HUES48 (cell line): ENCODE measurements at regions not wholly inside any gene's neighbourhood (a gene's known extent, or its start where the extent isn't known, plus 50 kb on each side); places are given as distances from the start of the nearest gene placed in this dataset.
A peak's percentile ranks its signal among the peaks of the same experiment; 100 is the strongest.
"Not testable (repeated sequence)": the region's sequence is repeated elsewhere in the genome, so short reads cannot be mapped to it uniquely, and the experiment has no call there.

Experiments used
- H3K27ac ChIP-seq: one replicate; pipeline ENCODE4 v1.7.0; 2013; ENCODE audit warnings: low read depth, low read length, inconsistent platforms
- H3K27me3 ChIP-seq: 2 replicates; pipeline ENCODE4 v1.6.1; 2013; ENCODE audit warnings: mild to moderate bottlenecking, low read length; ENCODE audit not compliant: control insufficient read depth, insufficient read depth
- H3K36me3 ChIP-seq: 2 replicates; pipeline ENCODE4 v1.6.1; 2013; ENCODE audit warnings: low read length; ENCODE audit not compliant: control insufficient read depth, insufficient read depth
- H3K4me1 ChIP-seq: 2 replicates; pipeline ENCODE4 v1.6.1; 2013; ENCODE audit warnings: mild to moderate bottlenecking, low read length; ENCODE audit not compliant: control insufficient read depth, insufficient read depth
- H3K4me3 ChIP-seq: 2 replicates; pipeline ENCODE4 v1.5.1; 2013; ENCODE audit warnings: mild to moderate bottlenecking, low read depth, low read length
- H3K9ac ChIP-seq: 2 replicates; pipeline ENCODE4 v1.6.1; 2013; ENCODE audit warnings: mild to moderate bottlenecking, low read depth, low read length, moderate library complexity
- H3K9me3 ChIP-seq: 2 replicates; pipeline ENCODE4 v1.6.1; 2013; ENCODE audit warnings: low read length; ENCODE audit not compliant: control insufficient read depth, insufficient read depth

- Histone ChIP-seq H3K27me3 (no peaks in the 10 kb centered on the region; the same call in 1 of the 2 replicates), H3K27ac (no peak overlapping the region), H3K9ac (no peak overlapping the region), H3K4me3 (no peak overlapping the region), H3K9me3 (no peaks in the 10 kb centered on the region), H3K4me1 (peaks cover 12% of the 10 kb centered on the region), H3K36me3 (no peaks in the 10 kb centered on the region)
These were observed 98.7 kb upstream of the ZPLD1 start for GRCh38 chr3:102336130-102336529.

DNA sequence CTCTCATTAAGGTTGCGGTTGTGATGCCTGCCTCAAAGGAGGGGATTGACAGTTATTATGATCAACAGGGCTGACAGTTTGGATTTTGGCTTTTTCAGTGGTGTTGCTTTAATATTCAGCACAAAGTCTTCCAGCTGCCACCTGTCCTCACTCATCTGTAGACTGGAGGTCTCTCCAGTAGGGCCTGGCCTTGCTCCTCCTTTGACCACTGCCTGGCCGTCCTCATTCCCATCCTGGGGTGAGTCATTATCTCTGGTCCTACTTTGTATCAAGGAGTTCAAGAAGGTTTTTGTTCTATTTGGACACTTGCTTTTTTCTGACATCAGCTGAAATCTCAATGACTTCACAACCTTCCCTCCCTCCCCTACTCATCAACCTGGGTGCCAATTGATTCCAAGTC lies 95.1 kb upstream of the ZPLD1 start:
- Histone ChIP-seq H3K4me1 (peaks cover 12% of the 10 kb centered on the region), H3K9ac (no peak overlapping the region), H3K27ac (no peak overlapping the region)

GRCh38 chr3:102346897-102347296 lies 87.9 kb upstream of the ZPLD1 start:
- H3K9me3 ChIP-seq: no peaks in the 10 kb centered on the region
- no peak overlapping the region for H3K27ac ChIP-seq
- H3K4me3 ChIP-seq: no peak overlapping the region
- H3K4me1 ChIP-seq: no peaks in the 10 kb centered on the region
- no peak overlapping the region for H3K9ac ChIP-seq
- H3K27me3 ChIP-seq: no peaks in the 10 kb centered on the region
- H3K36me3 ChIP-seq: no peaks in the 10 kb centered on the region

More for the DNA sequence above, 95.1 kb upstream of the ZPLD1 start:
- H3K9me3 ChIP-seq: no peaks in the 10 kb centered on the region
- no peaks in the 10 kb centered on the region; the same call in 1 of the 2 replicates for H3K27me3 ChIP-seq
- H3K36me3 ChIP-seq: no peaks in the 10 kb centered on the region
- no peak overlapping the region for H3K4me3 ChIP-seq

GRCh38 chr3:102348904-102349303 lies 85.9 kb upstream of the ZPLD1 start:
- Histone ChIP-seq H3K27ac (no peak overlapping the region), H3K4me1 (no peaks in the 10 kb centered on the region), H3K4me3 (no peak overlapping the region), H3K36me3 (no peaks in the 10 kb centered on the region), H3K27me3 (no peaks in the 10 kb centered on the region), H3K9me3 (no peaks in the 10 kb centered on the region), H3K9ac (no peak overlapping the region)

DNA sequence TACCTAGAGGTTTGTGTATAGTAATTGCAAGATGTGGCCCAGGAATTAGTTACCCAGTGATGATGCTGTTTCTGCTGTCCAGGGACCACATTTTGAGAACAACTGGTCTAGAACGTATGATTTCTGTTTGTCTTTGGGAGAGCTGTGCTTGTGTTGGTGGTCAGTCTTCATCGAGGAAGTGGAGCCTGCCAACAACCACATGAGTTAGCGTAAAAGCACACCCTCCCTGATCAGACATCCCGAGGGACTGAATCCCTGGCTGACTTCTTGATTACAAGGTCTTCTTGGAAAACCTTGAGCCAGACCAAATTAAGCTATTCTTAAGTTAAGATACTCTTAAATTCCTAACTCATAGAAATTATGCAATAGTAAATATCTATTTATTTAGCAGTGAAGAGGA lies 81.7 kb upstream of the ZPLD1 start:
- Histone ChIP-seq H3K4me1 (peaks cover 6% of the 10 kb centered on the region; the same call in 1 of the 2 replicates), H3K27ac (no peak overlapping the region), H3K4me3 (no peak overlapping the region), H3K9me3 (no peaks in the 10 kb centered on the region), H3K36me3 (no peaks in the 10 kb centered on the region), H3K9ac (no peak overlapping the region), H3K27me3 (no peaks in the 10 kb centered on the region)

- Histone ChIP-seq H3K4me3 (no peak overlapping the region), H3K9ac (no peak overlapping the region), H3K9me3 (no peaks in the 10 kb centered on the region), H3K27me3 (no peaks in the 10 kb centered on the region), H3K4me1 (peaks cover 6% of the 10 kb centered on the region; the same call in 1 of the 2 replicates), H3K36me3 (no peaks in the 10 kb centered on the region), H3K27ac (no peak overlapping the region)
These were observed 81.0 kb upstream of the ZPLD1 start for GRCh38 chr3:102353805-102354204.

- no peak overlapping the region for H3K27ac ChIP-seq
- no peaks in the 10 kb centered on the region for H3K27me3 ChIP-seq
- no peaks in the 10 kb centered on the region for H3K36me3 ChIP-seq
- H3K4me1 ChIP-seq: peaks cover 8% of the 10 kb centered on the region
- H3K9ac ChIP-seq: no peak overlapping the region
- H3K4me3 ChIP-seq: no peak overlapping the region
- no peaks in the 10 kb centered on the region for H3K9me3 ChIP-seq
These were observed 79.8 kb upstream of the ZPLD1 start for GRCh38 chr3:102354818-102355515.

- no peaks in the 10 kb centered on the region for H3K36me3 ChIP-seq
- H3K27ac ChIP-seq: peak overlapping the region; percentile 53
- peaks cover 21% of the 10 kb centered on the region for H3K4me1 ChIP-seq
- no peaks in the 10 kb centered on the region for H3K9me3 ChIP-seq
- H3K9ac ChIP-seq: no peak overlapping the region
- no peak overlapping the region for H3K4me3 ChIP-seq
- no peaks in the 10 kb centered on the region for H3K27me3 ChIP-seq
These were observed 78.3 kb upstream of the ZPLD1 start for GRCh38 chr3:102356506-102356905.

- H3K36me3 ChIP-seq, H3K4me3 ChIP-seq, H3K27ac ChIP-seq, H3K27me3 ChIP-seq, H3K9me3 ChIP-seq, H3K9ac ChIP-seq: not testable (repeated sequence)
- H3K4me1 ChIP-seq: peaks cover 21% of the 10 kb centered on the region
These were observed 77.5 kb upstream of the ZPLD1 start for GRCh38 chr3:102357313-102357712.

- peak overlapping the region; percentile 57 for H3K27ac ChIP-seq
- H3K4me3 ChIP-seq: no peak overlapping the region
- H3K36me3 ChIP-seq: no peaks in the 10 kb centered on the region
- H3K4me1 ChIP-seq: peaks cover 18% of the 10 kb centered on the region
- no peaks in the 10 kb centered on the region for H3K9me3 ChIP-seq
- no peak overlapping the region for H3K9ac ChIP-seq
- H3K27me3 ChIP-seq: no peaks in the 10 kb centered on the region
These were observed 74.5 kb upstream of the ZPLD1 start for GRCh38 chr3:102360183-102360860.

DNA sequence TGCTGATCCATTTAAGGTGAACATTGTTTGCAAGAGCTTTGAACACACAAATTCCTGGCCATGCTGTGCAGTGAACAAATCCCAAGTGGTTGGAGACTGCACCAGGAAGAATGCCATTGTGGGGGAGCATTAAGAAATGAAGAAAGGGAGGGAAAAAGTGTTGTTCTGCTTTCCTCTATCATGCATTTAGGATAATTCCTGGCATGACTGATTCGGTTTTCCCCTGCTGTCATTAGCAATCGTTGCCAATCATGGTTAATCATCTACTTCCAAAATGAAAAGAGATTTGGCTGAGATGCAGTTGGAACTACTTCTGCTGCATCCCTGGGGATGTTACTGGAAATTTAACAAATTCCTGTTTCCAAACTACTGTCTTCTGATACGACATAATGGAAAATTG lies 73.7 kb upstream of the ZPLD1 start:
- Histone ChIP-seq H3K36me3 (no peaks in the 10 kb centered on the region), H3K9ac (no peak overlapping the region), H3K4me1 (peaks cover 18% of the 10 kb centered on the region), H3K27ac (no peak overlapping the region), H3K4me3 (no peak overlapping the region), H3K9me3 (no peaks in the 10 kb centered on the region), H3K27me3 (no peaks in the 10 kb centered on the region)
